GM19438 (cell line): ENCODE measurements at regions not wholly inside any gene's neighbourhood (a gene's known extent, or its start where the extent isn't known, plus 50 kb on each side); places are given as distances from the start of the nearest gene placed in this dataset.

Experiments
- ATAC-seq: cut with Tn5 transposase; IDR thresholded peaks from one replicate; pipeline ENCODE4 v1.9.1; 2021; ENCODE audit warnings: low read depth; ENCODE audit not compliant: unreplicated experiment

DNA sequence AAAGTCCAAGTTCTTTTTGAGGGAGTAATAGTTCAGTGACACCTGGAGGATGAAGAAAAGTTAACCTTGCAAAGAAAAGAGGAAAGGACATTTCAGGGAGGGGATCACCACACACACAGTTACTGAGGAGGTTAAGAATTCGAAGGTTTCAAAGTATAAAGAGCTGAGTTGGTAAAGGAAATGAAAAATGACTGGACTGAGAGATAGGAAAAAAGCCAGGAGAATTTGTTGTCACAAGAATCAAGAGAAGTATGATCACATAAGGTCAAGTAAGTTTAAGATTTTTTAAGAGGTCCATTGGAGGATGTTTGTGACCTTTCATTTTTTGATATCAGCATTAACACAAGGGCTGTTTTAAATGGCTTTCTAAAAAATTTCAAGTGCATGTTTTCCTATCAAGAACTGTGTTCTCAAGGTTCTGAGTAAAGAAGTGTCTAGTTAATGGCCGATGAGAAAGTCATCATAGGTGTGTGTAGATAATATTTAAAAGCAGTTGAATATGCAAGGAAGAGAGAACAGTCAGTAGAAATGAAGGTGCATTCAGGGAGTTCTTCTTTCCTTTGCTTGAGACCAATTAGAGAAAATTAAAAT is 189.2 kb upstream of the RBMS3 start:
- ATAC-seq, result no peak

DNA sequence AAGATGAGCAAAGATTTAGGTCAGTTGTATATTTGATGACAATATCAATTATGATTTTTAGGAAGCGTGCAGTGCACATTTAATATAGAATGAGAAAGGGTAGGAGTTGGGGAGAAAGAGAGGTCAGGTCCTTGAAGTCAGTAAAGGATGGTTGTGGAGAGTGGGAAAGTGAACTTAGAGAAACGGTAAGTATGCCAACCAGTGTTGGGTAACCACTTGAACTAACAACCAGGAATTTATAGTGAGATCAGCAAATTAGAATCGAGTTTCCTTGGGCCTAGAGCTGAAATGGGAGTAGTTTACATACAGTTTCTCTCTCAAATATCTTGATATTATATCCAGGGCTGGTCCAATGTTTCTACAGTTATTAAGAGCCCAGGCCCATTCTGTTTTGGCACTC is 188.5 kb upstream of the RBMS3 start:
- no peak for ATAC-seq

DNA sequence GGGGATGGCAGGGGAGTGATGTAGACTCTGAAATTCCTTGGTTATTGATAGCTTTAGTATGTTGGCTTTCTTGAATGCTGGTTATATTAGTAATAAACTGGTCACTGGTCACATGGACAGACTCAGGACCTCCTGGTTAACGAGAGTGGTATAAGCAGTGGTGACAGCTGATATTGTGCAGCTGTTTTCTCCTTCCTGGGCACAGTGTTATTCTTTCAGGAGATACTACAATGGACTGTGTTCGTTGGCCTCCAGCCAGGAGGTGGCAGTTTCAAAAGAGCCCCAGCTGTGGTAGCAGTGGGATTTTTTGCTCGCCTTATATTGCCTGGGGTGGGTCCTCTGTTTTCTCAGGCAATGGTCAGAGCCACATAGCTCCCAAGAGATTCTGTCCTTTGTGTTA is 181.6 kb upstream of the RBMS3 start:
- no peak for ATAC-seq

DNA sequence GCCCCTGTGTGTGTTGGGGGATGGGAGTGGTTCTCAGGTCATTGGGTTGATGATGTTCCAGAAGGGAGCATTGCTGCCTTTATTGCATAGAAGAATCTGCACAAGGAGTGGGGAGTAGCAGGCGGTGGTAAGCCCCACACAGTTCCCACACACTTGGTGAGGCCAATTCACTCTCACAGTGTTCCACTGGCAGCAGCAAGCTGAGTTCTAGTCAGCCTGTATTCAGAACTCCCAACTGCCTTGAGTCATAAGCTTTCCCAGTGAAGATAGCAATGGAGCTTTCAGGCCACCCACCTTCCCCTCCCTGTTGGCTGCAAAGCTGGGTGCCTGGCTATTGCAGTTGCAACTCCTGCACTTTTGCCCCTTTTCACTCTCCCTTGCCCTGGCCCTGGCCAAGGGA is 181.1 kb upstream of the RBMS3 start:
- no peak for ATAC-seq

DNA sequence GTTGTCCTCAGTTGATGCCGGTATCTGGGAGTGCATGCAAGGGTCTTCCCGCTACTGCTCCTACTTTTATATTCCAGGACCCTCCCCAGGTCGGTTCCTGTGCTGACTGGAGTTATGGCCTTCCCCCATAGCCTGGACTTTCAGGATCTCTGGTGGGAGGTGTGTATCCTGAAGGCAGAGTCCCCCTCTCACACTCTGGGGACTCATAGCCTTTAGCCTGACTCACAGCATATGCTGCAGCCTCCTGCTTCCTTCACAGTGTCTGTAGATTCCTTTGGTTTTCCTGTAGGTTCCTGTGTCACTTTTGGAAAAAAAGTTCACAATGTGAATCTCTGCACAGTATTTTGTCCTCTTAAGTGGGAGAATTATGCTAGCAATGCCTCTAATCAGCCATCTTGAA is 180.6 kb upstream of the RBMS3 start:
- ATAC-seq, result no peak

DNA sequence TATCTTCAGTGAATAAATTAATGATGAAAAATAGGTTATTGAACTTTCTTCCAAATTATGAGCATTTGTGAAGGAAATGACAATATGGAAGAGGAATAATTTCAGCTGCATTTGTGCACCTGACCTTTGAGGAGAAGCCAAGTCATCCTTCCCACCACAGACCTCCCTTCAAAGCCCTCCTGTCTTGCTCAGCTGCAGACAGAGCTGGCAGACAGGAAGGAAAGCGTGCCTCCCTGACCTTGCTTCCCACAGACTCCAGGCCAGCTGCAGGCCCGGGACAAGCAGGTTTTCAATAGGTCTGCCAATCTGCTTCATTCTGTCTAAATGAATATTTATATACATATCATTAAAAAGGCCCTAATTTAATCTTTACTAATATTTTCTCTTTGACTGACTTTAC is 152.9 kb upstream of the RBMS3 start:
- ATAC-seq, result no peak

DNA sequence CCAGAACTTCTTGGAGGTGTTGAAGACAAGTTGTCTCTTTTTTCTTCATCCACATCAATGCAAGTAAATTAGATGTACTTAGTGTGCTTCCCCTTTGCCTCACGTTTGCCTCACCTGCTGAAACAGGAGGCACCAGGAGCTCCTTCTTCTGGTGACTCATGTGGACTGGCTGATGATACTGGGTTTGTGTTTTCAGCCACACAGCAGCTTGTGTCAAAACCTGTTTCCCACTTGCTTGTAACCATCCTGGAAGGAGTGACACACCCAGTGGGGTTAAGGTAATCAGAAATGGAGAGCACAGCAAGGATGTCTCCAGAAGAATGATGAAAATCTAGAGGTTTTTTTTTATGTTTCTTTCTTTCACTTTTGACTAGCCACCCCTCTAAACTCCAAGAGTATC is 143.3 kb upstream of the RBMS3 start:
- no peak for ATAC-seq

DNA sequence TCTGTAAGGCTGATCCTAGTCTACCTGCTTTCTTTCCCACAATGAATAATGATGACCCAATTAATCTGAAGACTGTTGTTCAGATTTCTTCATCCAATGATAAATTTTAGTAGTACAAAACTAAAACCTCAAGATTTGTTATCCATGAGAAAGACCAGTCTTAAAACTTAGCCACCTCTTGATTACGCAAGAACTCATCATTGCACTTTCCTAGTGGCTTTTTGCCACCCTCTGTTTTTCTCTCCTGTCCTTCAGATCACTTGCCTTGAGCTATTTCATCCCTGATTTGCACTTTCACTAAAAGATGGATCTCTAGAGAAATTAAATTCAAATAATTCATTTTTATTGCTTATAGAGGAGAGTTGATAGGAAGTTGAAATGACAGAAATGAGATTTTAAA is 142.7 kb upstream of the RBMS3 start:
- no peak for ATAC-seq

DNA sequence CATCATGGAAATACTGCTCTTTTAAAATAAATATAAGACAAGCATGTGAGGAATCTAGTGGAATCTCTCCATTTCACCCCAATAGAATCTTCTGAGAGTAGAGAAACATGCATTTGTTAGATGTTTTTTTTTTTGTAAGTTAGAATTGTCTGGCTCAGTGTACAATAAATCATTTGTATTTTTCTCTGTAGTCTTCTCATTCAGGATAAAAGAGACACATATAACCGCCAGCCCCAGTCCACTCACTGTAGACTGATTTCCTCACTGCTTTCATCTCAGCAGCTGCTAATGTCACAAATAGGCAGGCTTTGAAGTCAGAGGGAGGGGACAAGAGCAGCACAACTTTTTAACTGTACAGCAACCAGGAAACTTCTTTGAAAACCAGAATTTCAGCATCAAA is 140.2 kb upstream of the RBMS3 start:
- no peak for ATAC-seq

DNA sequence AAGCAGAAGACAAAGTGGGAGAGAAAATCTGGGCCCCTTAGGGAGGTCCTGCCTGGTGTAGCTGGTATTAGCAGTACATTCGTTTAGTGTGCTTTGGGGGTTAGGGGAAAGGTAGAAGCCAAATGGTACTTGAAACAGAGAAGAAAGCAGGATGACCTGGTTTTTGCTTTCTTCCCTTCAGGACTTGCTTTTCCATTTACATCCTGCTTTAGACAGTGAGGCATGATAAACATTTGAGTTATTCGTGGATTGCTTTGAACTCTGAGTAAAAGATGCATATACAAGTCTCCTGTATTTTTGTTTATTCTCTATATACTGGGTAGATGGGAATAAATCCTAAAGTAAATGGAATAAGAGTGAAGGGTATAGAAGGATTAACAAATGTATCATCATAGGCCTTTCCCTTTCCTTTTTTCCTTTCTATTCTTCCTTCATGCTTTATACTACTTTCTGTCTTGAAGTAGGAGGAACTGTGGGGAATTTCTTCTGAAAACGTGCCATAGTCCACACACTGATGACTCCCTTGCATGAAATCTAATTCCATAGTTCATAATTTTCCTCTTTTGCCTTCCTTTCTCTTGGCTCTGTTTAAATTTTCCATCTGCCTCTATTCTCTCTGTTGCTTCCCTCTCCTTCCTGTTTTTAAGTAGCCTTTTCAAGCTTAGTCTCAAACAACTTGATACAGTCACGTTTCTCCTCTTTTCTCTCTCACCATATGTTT is 139.5 kb upstream of the RBMS3 start:
- ATAC-seq, result no peak

DNA sequence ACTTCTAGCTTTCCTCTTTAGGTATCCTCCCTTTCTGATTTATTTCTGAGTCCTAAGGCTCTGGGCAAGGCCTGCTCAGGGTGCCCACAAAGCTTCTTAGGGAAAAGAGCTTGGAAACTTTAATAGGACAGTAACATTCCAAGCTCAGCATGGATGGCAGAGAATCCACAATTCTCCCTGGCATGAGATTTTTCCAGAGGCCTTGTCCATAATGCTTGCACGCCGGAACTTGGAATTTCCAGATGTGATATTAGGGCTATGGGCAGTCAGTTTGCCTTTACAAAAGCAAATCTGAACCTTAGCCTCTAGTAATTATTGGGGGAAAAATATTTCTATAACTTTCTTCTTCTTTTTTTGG is 139.0 kb upstream of the RBMS3 start:
- ATAC-seq, result no peak

DNA sequence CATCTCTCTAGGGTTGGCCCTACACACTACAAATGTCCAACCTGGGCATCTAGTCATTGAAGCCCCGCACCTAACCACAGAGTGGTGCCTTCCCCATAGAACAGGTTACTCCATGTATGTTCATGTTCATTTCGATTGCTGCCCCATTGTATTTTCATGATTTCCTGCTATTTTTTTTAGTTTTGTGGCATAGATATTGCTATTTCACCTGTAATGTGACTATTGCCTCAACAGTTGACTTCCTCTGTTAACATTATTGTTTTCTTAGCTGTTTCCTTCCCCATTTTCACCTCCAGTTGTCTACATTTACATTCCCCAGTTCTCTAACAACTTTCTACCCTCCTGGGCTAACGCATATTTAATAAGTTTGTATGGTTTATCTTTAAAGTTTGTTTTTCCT is 137.7 kb upstream of the RBMS3 start:
- no peak for ATAC-seq

DNA sequence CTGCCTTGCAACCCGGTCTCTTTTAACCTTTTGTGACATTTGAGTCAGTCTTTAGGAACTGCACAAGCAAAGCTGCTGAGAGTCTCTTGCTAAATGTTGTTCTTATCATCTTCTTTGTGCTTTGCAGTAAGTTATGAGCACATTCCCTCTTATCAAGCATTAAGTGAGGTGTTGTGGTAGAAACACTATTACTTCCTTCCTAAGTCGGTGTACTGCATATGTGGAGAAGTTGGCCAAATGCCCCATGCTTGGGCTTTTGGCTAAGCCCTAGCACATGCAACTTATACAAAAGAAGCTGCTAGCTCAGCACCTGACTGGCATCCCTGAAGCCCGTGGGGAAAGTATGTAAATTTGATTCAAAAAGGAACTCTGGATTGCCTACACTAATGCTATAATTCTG is 136.5 kb upstream of the RBMS3 start:
- no peak for ATAC-seq

DNA sequence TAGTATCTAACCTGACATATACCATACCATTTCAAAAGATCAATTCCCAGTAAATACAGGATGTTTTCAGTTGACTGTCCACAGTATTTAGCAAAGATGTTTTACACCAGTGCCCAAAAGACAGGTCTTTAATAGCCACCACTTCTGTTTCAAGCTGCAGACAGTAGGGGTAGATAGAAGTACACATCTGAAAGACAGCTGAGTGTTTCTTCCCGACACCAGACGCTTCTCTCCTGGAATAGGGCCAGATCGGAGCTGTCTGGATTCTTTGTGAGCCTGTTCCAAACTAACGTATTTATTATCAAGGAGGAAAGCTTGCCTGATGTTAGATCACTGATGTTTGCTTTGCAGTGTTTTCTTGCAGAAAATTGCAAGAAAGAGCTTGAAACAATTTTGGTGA is 136.1 kb upstream of the RBMS3 start:
- ATAC-seq, result no peak

DNA sequence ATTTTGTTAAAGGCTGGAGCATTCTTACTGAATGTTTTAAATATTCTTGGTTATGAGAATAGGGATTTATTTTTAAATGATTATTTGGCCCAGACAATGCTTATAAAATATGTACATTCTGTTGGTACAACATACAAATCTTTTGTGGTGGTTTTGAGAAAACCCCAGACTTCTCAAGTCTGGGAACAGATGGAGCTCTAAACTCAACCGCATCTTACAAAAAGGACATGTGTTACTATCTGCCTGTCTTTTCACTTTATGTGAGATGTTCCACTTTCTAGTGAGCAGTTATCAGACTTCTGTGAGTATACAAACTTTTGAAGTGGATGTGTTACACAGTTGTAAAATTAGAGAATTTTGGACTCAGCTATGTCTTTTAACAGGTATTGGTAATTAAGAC is 135.5 kb upstream of the RBMS3 start:
- no peak for ATAC-seq

DNA sequence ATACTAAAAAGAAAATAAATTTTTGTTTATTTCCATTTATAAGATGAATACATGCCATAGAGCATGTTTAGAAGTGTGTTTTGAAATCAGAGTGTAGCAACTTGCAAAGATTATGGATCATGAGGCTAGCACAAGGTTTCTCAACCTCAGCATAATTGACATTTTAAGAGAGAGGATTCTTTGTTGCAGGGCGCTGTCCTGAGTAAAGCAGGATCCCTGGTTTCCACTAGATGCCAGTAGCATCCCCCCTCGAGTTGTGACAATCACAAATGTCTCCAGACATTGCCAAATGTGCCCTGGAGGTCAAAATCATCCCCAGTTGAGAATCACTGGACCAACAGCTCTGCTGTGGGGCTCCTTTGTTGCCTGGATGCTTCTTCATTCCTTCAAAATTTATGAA is 128.5 kb upstream of the RBMS3 start:
- ATAC-seq, result no peak

DNA sequence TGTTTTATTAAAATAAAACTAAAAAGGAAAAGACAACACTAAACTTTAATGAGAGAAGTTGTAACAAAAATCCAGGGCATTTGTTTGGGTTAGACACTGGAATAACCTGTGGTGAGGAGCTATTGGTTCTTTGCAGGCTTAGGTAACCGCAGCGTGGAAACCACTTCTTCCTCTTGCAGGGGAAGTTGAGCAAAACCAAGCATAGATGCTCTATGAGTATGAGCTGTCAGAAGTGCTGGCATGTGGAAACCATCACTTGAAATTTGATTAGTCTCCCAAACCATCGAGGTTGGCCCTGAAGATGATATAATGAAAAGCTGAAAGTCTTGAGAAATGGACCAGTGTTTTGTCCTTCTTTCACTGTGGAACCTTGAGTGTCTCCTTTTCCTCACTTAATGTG is 127.1 kb upstream of the RBMS3 start:
- peak; percentile 78 for ATAC-seq

DNA sequence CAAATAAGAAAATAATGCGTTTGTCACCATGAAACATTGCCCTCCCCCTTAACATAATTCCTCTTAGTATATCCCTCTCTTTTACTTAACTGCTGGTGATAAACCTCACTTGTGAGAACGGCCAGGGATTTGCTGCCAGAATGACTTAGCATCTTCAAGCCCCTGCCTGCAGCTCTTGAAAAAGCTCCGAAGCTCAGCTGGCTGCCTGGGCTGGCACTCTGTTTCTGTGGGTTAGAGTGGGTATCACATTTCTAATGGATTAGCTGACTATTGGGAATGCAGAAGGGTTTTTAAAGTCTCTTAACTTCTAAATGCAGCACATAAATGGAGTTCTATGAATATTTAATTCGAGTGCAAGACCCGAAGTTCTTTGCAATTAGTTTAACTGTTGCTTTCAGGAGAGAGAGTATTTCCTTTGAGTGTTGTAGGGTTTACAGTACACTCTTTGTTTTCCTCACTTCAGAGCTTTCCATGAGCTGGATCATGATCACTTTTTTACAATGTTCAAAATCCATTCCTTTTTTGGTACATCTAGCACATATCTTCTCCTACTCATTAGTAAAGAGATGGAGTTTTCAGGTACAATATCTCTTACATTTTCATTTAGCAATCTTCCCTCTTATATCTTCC is 124.7 kb upstream of the RBMS3 start:
- no peak for ATAC-seq

DNA sequence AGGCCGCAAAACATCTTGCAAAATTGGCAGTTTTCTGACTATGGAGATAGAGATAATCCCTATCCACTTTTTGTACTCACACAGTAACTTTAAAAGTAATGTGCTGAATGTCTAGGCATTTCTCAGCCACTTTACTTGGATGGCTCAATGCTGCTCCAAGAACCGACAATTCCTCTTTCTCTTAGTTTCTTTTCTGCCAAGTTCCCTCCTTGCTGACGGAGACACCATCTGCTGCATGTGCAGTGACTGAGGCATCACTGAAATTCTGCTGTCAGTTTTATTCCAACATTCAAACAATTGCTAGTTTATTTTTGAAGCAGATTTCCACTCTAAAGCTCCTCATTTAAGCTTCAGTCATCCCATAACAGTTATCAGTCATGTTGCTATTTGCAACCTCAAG is 116.0 kb upstream of the RBMS3 start:
- ATAC-seq, result no peak

DNA sequence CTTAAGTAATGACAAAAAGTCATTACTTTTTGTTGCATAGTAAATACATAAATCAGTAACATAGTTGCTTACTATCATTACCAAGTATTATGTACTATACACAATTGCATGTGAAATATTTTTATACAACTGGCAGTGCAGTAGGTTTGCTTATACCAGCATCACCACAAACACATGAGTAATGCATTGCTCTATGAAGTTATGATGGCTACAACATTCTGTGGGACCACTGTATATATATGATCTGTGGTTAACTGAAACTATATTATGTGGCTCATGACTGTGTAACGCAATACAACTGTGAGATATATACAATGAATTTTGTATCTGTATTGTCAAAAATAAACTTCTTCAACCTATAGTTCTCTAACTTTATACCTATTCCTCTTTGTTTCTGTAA is 113.7 kb upstream of the RBMS3 start:
- ATAC-seq, result no peak

DNA sequence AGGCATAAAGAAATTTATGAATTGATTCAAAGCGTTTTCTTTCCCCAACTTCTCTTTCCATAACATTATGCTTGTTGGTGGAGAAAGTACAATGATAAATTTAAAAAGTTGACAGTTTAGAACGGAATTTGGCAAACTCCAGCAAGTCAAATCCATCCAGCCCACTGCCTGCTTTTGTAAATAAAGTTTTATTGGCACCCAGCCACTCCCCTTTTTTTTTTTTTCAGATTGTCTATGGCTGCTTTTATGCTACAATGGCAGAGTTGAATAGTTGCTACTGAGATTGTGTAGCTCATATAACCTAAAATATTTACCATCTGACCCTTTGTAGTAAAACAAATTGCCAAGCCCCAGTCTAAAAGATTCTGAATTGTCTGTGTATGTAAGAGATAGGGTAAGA is 112.8 kb upstream of the RBMS3 start:
- ATAC-seq, result no peak

DNA sequence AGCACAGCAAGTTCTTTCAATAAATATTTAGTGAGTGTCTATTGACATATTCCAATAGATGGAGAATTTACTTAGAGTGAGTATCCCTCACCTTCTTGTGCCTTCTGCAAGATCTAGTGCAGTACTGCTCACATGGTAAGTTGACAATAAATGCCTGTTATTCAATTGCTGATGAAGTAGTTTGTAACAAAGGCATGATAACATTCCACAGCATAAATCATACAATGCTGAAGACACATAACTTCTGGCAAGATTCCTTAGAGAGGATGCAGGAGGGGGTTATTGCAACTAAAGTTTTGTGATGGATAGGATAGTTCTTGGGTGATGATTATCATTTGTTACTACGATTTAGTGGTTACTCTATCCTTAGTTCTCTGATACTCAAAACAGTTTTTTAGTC is 112.2 kb upstream of the RBMS3 start:
- no peak for ATAC-seq
